HG03457 (cell line): ENCODE measurements at regions not wholly inside any gene's neighbourhood (a gene's known extent, or its start where the extent isn't known, plus 50 kb on each side); places are given as distances from the start of the nearest gene placed in this dataset.
"Not testable (repeated sequence)": the region's sequence is repeated elsewhere in the genome, so short reads cannot be mapped to it uniquely, and the experiment has no call there.

Experiments used
- ATAC-seq: cut with Tn5 transposase; IDR thresholded peaks from one replicate; pipeline ENCODE4 v1.9.1; 2021; ENCODE audit warnings: moderate number of reproducible peaks; ENCODE audit not compliant: unreplicated experiment

- not testable (repeated sequence) for ATAC-seq
These were observed 541.0 kb downstream of the DCDC2C start for GRCh38 chr2:4244422-4244821.

- ATAC-seq: no peak
These were observed 543.2 kb downstream of the DCDC2C start for GRCh38 chr2:4246364-4247131.

DNA sequence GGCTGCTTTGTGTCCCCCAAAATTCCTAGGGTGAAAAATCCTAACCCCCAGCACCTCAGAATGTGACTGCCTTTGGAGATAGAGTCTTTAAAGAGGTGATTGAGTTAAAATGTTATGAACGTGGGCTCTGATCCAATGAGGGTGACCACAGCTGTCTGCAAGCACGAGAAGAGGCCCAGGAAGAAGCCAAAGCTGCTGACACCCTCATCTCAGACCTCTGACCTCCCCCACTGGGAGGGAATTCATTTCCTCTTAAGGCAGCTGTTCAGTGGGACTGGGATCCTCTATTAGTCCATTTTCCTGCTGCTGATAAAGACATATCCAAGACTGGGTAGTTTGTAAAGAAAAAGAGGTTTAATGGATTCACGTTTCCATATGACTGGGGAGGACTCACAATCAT is 544.4 kb downstream of the DCDC2C start:
- no peak for ATAC-seq

DNA sequence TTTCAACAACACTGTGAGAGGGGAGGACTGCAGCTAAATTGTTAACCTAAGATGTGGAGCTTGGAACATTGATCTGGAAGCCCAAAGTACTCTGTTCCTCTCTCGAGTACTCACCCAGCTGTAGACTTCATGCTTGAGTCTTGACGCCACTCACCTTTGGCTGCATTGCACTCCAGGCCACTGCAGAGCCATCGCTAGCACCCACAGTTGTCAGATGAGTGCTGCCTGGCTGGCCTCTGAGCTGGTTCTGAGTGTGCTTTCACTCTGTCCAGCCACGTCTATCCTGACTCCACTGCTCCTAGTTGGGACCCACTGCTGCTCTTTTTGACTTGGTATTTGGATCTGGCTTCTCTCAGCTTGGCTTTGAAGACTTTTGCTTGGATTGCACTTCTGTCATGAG is 552.1 kb downstream of the DCDC2C start:
- ATAC-seq: no peak

DNA sequence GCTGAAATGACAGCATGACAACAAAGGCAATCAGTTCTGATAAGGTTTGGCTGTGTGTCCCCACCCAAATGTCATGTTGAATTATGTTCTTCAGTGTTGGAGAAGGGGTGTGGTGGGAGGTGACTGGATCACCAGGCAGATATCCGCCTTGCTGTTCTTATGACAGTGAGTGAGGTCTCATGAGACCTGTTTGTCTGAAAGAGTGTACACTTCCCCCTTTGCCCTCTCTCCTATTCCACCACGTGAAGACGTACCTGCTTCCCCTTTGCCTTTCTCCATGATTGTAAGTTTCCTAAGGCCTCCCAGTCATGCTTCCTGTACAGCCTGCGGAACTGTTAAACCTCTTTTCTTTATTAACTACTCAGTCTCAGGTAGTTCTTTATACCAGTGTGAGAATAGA is 553.0 kb downstream of the DCDC2C start:
- no peak for ATAC-seq

DNA sequence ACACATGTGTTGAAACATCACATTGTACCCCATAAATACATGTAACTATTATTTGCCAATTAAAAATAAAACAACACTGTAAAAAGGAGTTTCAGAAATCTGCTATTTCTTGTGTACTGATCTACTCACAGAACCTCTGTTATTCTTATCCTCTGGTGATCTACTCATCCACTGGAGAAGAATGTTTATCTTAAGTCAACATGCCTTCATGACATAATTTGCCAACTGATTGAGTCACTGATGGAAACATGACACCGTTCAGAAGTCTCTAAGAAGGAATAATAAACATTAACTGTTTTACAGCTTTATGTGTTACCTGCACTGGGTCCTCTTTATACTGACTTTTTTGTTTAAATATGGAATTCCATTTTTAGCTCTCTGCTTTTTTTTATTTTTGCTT is 555.2 kb downstream of the DCDC2C start:
- no peak for ATAC-seq

DNA sequence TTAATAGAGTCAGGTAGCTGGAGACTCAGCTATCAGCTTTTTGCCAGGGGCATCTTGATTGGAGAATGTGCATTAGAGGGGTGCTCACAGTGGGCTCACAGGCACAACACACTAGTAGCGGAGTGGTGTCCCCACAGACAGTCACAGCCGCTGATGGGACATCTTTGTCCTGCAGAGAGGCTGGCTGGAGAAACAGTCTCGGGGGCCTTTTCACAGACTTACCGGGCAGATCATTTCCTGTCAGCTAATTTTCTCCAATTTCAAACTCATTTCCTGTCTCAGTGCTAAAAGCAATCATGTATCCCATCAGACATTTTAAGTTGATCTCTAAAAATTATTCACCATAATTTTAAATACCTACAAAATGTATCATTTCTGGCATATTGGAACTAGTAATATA is 562.6 kb downstream of the DCDC2C start:
- no peak for ATAC-seq

GRCh38 chr2:4269885-4270284 is 566.5 kb downstream of the DCDC2C start:
- no peak for ATAC-seq

- no peak for ATAC-seq
These were observed 569.0 kb downstream of the DCDC2C start for GRCh38 chr2:4272261-4272858.

DNA sequence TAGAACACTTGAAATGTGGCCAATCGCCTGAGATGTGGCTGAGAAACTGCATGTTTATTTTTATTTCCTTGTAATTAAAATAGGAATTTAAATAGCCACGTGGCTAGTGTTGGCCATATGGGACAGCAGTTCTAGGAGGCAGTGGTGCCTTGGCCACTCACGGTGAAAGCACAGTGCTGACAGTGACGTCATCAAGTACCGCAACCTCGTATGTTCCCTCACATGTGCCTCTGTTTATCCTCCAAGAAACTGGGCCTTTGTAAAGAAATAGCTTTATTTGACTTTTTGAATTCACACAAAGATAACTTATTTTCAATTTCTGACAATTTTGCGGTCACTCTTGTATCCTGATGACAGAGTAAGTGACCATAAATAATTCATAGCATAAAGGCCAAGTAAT is 575.0 kb downstream of the DCDC2C start:
- ATAC-seq: no peak

- ATAC-seq: no peak
These were observed 576.1 kb downstream of the DCDC2C start for GRCh38 chr2:4279431-4279830.

DNA sequence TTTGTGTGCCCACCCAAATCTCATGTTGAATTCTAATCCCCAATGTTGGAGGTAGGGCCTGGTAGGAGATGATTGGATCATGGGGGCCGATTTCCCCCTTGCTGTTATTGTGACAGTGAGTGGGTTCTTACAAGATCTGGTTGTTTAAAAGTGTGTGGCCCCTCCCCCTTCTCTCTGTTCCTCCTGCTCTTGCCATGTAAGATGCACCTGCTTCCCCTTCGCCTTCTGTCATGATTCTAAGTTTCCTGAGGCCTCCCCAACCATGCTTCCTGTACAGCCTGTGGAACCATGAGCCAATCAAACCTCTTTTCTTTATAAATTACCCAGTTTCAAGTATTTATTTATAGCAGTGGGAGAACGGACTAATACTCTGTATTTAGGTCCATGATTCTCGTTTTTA is 588.1 kb downstream of the DCDC2C start:
- ATAC-seq: no peak

- no peak for ATAC-seq
These were observed 592.3 kb downstream of the DCDC2C start for GRCh38 chr2:4295680-4296079.

- ATAC-seq: no peak
These were observed 597.2 kb downstream of the DCDC2C start for GRCh38 chr2:4300616-4301015.

DNA sequence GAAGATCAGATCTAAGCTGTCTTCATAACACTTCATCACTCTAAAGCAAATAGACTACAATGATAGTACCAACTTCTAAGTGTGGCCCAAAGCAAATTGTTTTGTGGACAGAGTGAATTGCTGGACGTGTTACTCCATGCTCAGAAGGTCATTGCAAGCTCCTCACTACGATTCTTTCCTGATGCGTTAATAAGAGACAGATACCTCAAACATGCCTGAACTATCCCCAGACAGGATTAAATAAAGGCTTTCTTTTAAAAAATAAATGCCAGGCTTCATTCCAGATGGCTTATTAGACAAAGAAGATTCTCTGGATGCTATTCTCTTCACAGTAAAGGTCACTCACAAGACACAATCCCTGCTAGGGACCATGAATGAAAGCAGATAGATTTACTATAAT is 621.2 kb downstream of the DCDC2C start:
- no peak for ATAC-seq

- no peak for ATAC-seq
These were observed 633.5 kb downstream of the DCDC2C start for GRCh38 chr2:4336864-4337263.

DNA sequence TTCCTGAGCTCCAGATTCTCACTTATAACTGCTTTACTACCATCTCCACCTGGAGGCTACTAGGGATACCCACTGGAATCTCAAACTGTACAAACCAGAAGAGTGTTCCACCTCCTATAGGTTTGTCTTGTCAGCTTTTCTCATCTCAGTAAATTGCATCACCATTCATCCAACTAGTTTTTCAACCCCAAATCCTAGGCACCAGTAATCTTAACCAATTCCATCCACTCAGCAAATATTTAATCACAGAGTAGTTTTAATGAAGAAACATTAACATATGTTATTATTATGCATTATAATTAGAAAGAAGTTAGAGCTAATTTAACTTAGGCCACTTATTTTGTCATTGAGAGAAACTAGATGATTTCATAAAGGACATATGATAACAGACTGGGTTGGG is 635.0 kb downstream of the DCDC2C start:
- no peak for ATAC-seq

- no peak for ATAC-seq
These were observed 637.2 kb downstream of the DCDC2C start for GRCh38 chr2:4340536-4340935.

- no peak for ATAC-seq
These were observed 643.3 kb downstream of the DCDC2C start for GRCh38 chr2:4346628-4347027.

- ATAC-seq: no peak
These were observed 650.3 kb downstream of the DCDC2C start for GRCh38 chr2:4353668-4354067.

- ATAC-seq: no peak
These were observed 650.8 kb downstream of the DCDC2C start for GRCh38 chr2:4354164-4354563.

GRCh38 chr2:4354678-4355077 is 651.3 kb downstream of the DCDC2C start:
- no peak for ATAC-seq

DNA sequence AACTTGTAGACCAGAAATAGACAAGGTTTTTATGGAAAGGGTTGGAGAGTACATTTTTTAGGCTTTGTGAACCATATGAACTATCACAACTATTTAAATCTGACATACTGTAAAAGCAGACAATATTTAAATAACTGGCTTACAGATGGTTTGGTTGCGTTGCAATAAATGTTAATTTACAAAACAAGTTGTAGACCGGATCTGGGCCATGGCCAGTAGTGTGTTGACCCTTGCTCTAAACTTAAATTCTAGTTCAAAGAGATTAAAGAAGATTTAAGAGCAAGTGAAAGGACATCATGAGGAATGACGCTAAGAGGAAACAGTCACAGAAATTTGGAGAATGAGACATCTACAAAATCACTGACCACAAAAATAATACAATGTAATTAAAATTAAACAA is 652.7 kb downstream of the DCDC2C start:
- ATAC-seq: no peak
